ENCODE measurements at regions not wholly inside any gene's neighbourhood (a gene's known extent, or its start where the extent isn't known, plus 50 kb on each side); places are given as distances from the start of the nearest gene placed in this dataset.

GRCh38 chr3:187567021-187567420, 103.2 kb downstream of the SST start:
- H3K4me1 ChIP-seq, result peaks cover 0 to 11% of the 10 kb centered on the region in 2 donors
- no peak overlapping the region for H3K4me3 ChIP-seq
- DNase-seq (ENCODE audit: low spot score in 2 of 2), result no peak
- intact Hi-C loops (cut with DNase I), result no loop called here
- no peaks in the 10 kb centered on the region for H3K36me3 ChIP-seq
- no peaks in the 10 kb centered on the region for H3K9me3 ChIP-seq
- TF ChIP-seq, protein P1, sequence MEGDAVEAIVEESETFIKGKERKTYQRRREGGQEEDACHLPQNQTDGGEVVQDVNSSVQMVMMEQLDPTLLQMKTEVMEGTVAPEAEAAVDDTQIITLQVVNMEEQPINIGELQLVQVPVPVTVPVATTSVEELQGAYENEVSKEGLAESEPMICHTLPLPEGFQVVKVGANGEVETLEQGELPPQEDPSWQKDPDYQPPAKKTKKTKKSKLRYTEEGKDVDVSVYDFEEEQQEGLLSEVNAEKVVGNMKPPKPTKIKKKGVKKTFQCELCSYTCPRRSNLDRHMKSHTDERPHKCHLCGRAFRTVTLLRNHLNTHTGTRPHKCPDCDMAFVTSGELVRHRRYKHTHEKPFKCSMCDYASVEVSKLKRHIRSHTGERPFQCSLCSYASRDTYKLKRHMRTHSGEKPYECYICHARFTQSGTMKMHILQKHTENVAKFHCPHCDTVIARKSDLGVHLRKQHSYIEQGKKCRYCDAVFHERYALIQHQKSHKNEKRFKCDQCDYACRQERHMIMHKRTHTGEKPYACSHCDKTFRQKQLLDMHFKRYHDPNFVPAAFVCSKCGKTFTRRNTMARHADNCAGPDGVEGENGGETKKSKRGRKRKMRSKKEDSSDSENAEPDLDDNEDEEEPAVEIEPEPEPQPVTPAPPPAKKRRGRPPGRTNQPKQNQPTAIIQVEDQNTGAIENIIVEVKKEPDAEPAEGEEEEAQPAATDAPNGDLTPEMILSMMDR (IDR thresholded peaks at IDR 0.05), result no peak
- H3K27ac ChIP-seq, result no peak overlapping the region
- no peaks in the 10 kb centered on the region for H3K27me3 ChIP-seq

- no peaks in the 10 kb centered on the region for H3K36me3 ChIP-seq
- TF ChIP-seq, protein P1 (IDR thresholded peaks at IDR 0.05), result no peak
- H3K9me3 ChIP-seq, result no peaks in the 10 kb centered on the region
- H3K27me3 ChIP-seq, result no peaks in the 10 kb centered on the region
- intact Hi-C loops (cut with DNase I), result no loop called here
- peaks cover 0 to 11% of the 10 kb centered on the region in 2 donors for H3K4me1 ChIP-seq
- no peak overlapping the region for H3K27ac ChIP-seq
- no peak overlapping the region for H3K4me3 ChIP-seq
- no peak for DNase-seq (ENCODE audit: low spot score in 2 of 2)
Measured at GRCh38 chr3:187565701-187566100, 104.5 kb downstream of the SST start.

- Histone ChIP-seq H3K27me3 (no peaks in the 10 kb centered on the region), H3K27ac (no peak overlapping the region), H3K4me1 (no peaks in the 10 kb centered on the region), H3K36me3 (no peaks in the 10 kb centered on the region), H3K4me3 (no peak overlapping the region), H3K9me3 (no peaks in the 10 kb centered on the region)
- intact Hi-C loops (cut with DNase I), result no loop called here
- DNase-seq (ENCODE audit: low spot score in 2 of 2), result no peak
- TF ChIP-seq, protein P1 (IDR thresholded peaks at IDR 0.05), result no peak
Measured at GRCh38 chr3:187558990-187559389, 111.2 kb downstream of the SST start.

DNA sequence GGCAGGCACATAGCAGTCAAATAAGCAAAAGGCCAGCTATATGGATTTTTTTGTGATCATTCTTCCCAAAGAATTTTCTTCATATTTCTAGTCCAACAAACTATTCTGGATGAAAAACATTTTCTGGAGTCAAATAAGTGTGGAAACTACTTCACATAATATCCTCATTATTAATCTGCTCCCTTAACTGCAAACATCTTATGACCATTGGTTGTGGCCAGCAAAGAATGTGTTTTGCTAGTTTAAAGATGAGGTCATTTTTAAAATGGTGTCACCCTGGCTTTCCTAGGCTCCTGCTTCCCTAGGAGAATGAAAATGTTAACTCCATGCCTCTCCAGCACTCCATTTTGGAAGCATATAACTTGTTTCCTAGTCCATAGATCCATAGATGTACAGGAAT, 118.8 kb downstream of the SST start:
- TF ChIP-seq, protein P1 (IDR thresholded peaks at IDR 0.05), result no peak
- intact Hi-C loops (cut with DNase I), result no loop called here

GRCh38 chr3:187550446-187550845, 119.7 kb downstream of the SST start:
- Histone ChIP-seq H3K9me3 (no peaks in the 10 kb centered on the region), H3K4me1 (no peaks in the 10 kb centered on the region), H3K27ac (no peak overlapping the region), H3K36me3 (no peaks in the 10 kb centered on the region), H3K27me3 (no peaks in the 10 kb centered on the region), H3K4me3 (no peak overlapping the region)
- no peak for DNase-seq (ENCODE audit: low spot score in 2 of 2)
- intact Hi-C loops (cut with DNase I), result no loop called here
- TF ChIP-seq, protein P1 (IDR thresholded peaks at IDR 0.05), result no peak

More for the DNA sequence above, 118.8 kb downstream of the SST start:
- Histone ChIP-seq H3K4me3 (no peak overlapping the region), H3K27ac (no peak overlapping the region), H3K9me3 (no peaks in the 10 kb centered on the region), H3K27me3 (no peaks in the 10 kb centered on the region), H3K36me3 (no peaks in the 10 kb centered on the region), H3K4me1 (no peaks in the 10 kb centered on the region)
- DNase-seq (ENCODE audit: low spot score in 2 of 2), result no peak

- H3K27ac ChIP-seq, result no peak overlapping the region
- no peak overlapping the region for H3K4me3 ChIP-seq
- DNase-seq (ENCODE audit: low spot score in 2 of 2), result no peak
- no peaks in the 10 kb centered on the region for H3K36me3 ChIP-seq
- no peaks in the 10 kb centered on the region for H3K4me1 ChIP-seq
- intact Hi-C loops (cut with DNase I), result no loop called here
- TF ChIP-seq, protein P1 (IDR thresholded peaks at IDR 0.05), result no peak
- no peaks in the 10 kb centered on the region for H3K27me3 ChIP-seq
- H3K9me3 ChIP-seq, result no peaks in the 10 kb centered on the region
Measured at GRCh38 chr3:187545366-187545765, 124.8 kb downstream of the SST start.
